ENCODE measurements at regions not wholly inside any gene's neighbourhood (a gene's known extent, or its start where the extent isn't known, plus 50 kb on each side); places are given as distances from the start of the nearest gene placed in this dataset.

- TF ChIP-seq EZH2 (IDR thresholded peaks at IDR 0.05; ENCODE audit: low read depth, unreplicated experiment) (no peak), JUNB (IDR thresholded peaks at IDR 0.05; ENCODE audit: unreplicated experiment) (no peak), POLR2AphosphoS5 (IDR thresholded peaks at IDR 0.05; ENCODE audit: low read depth) (no peak), EZH2phosphoT487 (IDR thresholded peaks at IDR 0.05; ENCODE audit: unreplicated experiment) (no peak), REST (IDR thresholded peaks at IDR 0.05; ENCODE audit: unreplicated experiment) (no peak), ZNF114 (CRISPR knock-in tag; IDR thresholded peaks at IDR 0.05) (no peak), STAT1 (IDR thresholded peaks at IDR 0.05; ENCODE audit: unreplicated experiment) (no peak), CREB1 (CRISPR knock-in tag; IDR thresholded peaks at IDR 0.05; ENCODE audit: low read depth) (no peak), ZNF331 (CRISPR knock-in tag; IDR thresholded peaks at IDR 0.05; ENCODE audit: low read depth) (no peak), NANOG (IDR thresholded peaks at IDR 0.05; ENCODE audit: borderline replicate concordance) (no peak)
- TF ChIP-seq, protein P1, sequence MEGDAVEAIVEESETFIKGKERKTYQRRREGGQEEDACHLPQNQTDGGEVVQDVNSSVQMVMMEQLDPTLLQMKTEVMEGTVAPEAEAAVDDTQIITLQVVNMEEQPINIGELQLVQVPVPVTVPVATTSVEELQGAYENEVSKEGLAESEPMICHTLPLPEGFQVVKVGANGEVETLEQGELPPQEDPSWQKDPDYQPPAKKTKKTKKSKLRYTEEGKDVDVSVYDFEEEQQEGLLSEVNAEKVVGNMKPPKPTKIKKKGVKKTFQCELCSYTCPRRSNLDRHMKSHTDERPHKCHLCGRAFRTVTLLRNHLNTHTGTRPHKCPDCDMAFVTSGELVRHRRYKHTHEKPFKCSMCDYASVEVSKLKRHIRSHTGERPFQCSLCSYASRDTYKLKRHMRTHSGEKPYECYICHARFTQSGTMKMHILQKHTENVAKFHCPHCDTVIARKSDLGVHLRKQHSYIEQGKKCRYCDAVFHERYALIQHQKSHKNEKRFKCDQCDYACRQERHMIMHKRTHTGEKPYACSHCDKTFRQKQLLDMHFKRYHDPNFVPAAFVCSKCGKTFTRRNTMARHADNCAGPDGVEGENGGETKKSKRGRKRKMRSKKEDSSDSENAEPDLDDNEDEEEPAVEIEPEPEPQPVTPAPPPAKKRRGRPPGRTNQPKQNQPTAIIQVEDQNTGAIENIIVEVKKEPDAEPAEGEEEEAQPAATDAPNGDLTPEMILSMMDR (conservative IDR thresholded peaks at IDR 0.05; ENCODE audit: low read depth in 2 of 2): no peak
- TF ChIP-seq, protein P2, sequence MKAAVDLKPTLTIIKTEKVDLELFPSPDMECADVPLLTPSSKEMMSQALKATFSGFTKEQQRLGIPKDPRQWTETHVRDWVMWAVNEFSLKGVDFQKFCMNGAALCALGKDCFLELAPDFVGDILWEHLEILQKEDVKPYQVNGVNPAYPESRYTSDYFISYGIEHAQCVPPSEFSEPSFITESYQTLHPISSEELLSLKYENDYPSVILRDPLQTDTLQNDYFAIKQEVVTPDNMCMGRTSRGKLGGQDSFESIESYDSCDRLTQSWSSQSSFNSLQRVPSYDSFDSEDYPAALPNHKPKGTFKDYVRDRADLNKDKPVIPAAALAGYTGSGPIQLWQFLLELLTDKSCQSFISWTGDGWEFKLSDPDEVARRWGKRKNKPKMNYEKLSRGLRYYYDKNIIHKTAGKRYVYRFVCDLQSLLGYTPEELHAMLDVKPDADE (IDR thresholded peaks at IDR 0.05): no peak
Observed at GRCh38 chr3:64765947-64766346, 78.1 kb upstream of the ADAMTS9 start.
